HL-60 (cell line): ENCODE measurements at regions not wholly inside any gene's neighbourhood (a gene's known extent, or its start where the extent isn't known, plus 50 kb on each side); places are given as distances from the start of the nearest gene placed in this dataset.
"Not testable (repeated sequence)": the region's sequence is repeated elsewhere in the genome, so short reads cannot be mapped to it uniquely, and the experiment has no call there.

ENCODE experiments used
- CTCF ChIP-seq: IDR thresholded peaks from one replicate; pipeline ENCODE4 v1.5.1; 2011; ENCODE audit warnings: low read length, control low read depth, inconsistent platforms; ENCODE audit not compliant: insufficient read depth
- POLR2AphosphoS5 ChIP-seq: IDR thresholded peaks from 2 replicates; pipeline ENCODE4 v1.6.1; 2012; ENCODE audit warnings: low read depth
- REST ChIP-seq: IDR thresholded peaks from 2 replicates; pipeline ENCODE4 v1.6.1; 2012; ENCODE audit warnings: low read depth; ENCODE audit not compliant: insufficient replicate concordance
- SPI1 ChIP-seq: IDR thresholded peaks from 2 replicates; pipeline ENCODE4 v1.6.1; 2012; ENCODE audit warnings: low read depth, mild to moderate bottlenecking, borderline replicate concordance

- TF ChIP-seq REST, POLR2AphosphoS5, CTCF, SPI1: not testable (repeated sequence)
These were observed 268.3 kb downstream of the TLE1 start for GRCh38 chr9:81421090-81421489.
